Uterus (tissue), 3 donors: ENCODE measurements at regions not wholly inside any gene's neighbourhood (a gene's known extent, or its start where the extent isn't known, plus 50 kb on each side); places are given as distances from the start of the nearest gene placed in this dataset.

Experiments used
- DNase-seq, 2 donors: peaks; one replicate each; pipeline ENCODE4 v3.0.0-alpha.2; 2019 to 2020
- H3K27ac ChIP-seq, 2 donors: fragments of 200-600 bp; sonication (generic); 1 replicate in 1 of 2; 2 replicates in 1 of 2; pipeline ENCODE4 v1.5.1; 2016 to 2018
- H3K27me3 ChIP-seq, 2 donors: fragments of 200-600 bp; sonication (generic); one replicate each; pipeline ENCODE4 v1.5.1; 2018 to 2019; ENCODE audit warnings: control low read depth in 1 of 2
- H3K36me3 ChIP-seq, 2 donors: fragments of 200-600 bp; sonication (generic); one replicate each; pipeline ENCODE4 v1.5.1; 2019; ENCODE audit warnings: control low read depth in 1 of 2
- H3K4me1 ChIP-seq, 2 donors: fragments of 200-600 bp; sonication (generic); one replicate each; pipeline ENCODE4 v1.5.1; 2018 to 2019; ENCODE audit warnings: control low read depth in 1 of 2
- H3K4me3 ChIP-seq, 2 donors: fragments of 200-600 bp; sonication (generic); 1 replicate in 1 of 2; 2 replicates in 1 of 2; pipeline ENCODE4 v1.5.1; 2018 to 2019; ENCODE audit warnings: mild to moderate bottlenecking in 1 of 2
- H3K9me3 ChIP-seq, 2 donors: fragments of 200-600 bp; sonication (generic); one replicate each; pipeline ENCODE4 v1.5.1; 2019; ENCODE audit warnings: control low read depth in 1 of 2
- POLR2A ChIP-seq, 2 donors: fragments of 450-650 bp; IDR thresholded peaks; one replicate each; pipeline ENCODE4 v1.6.1; 2016; ENCODE audit warnings: antibody characterized with exemption in 2 of 2, mild to moderate bottlenecking in 1 of 2, moderate library complexity in 1 of 2
- intact Hi-C: fragments of 100-400 bp; cut with DNase I; formaldehyde crosslinking; loops from one replicate; pipeline ENCODE4 v1.15.1; 2023; ENCODE audit warnings: low total_unique reads
- TF ChIP-seq, protein P1 (sequence below), 4 experiments: fragments of 200-600 bp in 2 of 4; fragments of 450-650 bp in 2 of 4; sonication (generic) in 2 of 4; IDR thresholded peaks; one replicate each; pipeline ENCODE4 v1.5.1; 2016 to 2019; ENCODE audit warnings: antibody characterized with exemption in 4 of 4, mild to moderate bottlenecking in 2 of 4, moderate library complexity in 1 of 4
- donor health status: DM: yes; HTN: yes; CAD: no.

DNA sequence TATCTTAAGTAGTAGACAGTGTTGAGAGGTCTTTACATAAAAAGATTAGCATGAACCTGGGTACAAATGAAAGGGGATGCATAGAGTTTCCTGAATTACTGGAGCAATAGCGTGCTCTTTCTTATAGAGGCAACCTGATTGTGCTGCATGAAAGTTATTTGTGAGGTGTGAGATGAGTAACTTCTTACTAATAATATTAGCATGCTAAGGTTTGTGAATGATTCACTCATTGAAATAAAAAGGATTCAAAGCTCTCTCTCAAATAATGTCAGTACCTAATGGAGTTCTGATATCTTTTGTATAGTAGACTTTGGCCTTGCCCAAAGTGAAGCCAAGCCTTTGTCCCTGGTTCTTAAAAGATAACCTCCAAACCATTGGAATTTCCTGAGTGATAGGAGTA lies 131.0 kb upstream of the CXXC4 start:
- intact Hi-C loops: no loop called here
- DNase-seq: no peak
- Histone ChIP-seq H3K27me3 (no peaks in the 10 kb centered on the region), H3K9me3 (no peaks in the 10 kb centered on the region), H3K4me1 (no peaks in the 10 kb centered on the region), H3K36me3 (no peaks in the 10 kb centered on the region), H3K4me3 (no peak overlapping the region), H3K27ac (no peak overlapping the region)
- TF ChIP-seq POLR2A (IDR thresholded peaks at IDR 0.05): no peak
- TF ChIP-seq, protein P1, sequence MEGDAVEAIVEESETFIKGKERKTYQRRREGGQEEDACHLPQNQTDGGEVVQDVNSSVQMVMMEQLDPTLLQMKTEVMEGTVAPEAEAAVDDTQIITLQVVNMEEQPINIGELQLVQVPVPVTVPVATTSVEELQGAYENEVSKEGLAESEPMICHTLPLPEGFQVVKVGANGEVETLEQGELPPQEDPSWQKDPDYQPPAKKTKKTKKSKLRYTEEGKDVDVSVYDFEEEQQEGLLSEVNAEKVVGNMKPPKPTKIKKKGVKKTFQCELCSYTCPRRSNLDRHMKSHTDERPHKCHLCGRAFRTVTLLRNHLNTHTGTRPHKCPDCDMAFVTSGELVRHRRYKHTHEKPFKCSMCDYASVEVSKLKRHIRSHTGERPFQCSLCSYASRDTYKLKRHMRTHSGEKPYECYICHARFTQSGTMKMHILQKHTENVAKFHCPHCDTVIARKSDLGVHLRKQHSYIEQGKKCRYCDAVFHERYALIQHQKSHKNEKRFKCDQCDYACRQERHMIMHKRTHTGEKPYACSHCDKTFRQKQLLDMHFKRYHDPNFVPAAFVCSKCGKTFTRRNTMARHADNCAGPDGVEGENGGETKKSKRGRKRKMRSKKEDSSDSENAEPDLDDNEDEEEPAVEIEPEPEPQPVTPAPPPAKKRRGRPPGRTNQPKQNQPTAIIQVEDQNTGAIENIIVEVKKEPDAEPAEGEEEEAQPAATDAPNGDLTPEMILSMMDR (IDR thresholded peaks at IDR 0.05): no peak

DNA sequence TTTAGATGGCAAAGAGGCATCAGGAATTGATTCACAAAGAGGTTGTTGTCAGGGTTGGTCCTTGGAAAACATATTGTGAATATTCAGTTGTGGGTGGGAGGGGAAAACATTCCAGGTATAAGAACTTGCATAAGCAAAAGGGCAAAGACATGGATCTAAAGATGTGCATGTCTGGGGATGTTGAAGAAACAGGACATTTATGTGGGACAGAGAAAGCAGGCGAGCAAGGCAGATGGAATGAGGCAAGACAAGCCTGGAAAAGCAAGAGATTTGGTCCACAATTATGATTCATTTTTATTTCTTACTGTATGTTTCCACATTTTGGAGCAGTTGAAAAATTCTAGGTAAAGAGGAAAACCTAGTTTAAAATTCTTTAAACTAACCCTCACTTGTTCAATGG lies 134.9 kb upstream of the CXXC4 start:
- Histone ChIP-seq H3K27me3 (no peaks in the 10 kb centered on the region), H3K9me3 (no peaks in the 10 kb centered on the region), H3K4me1 (no peaks in the 10 kb centered on the region), H3K36me3 (no peaks in the 10 kb centered on the region), H3K27ac (no peak overlapping the region), H3K4me3 (no peak overlapping the region)
- TF ChIP-seq, protein P1 (IDR thresholded peaks at IDR 0.05): no peak
- no peak for TF ChIP-seq POLR2A (IDR thresholded peaks at IDR 0.05)
- intact Hi-C loops: no loop called here
- no peak for DNase-seq

DNA sequence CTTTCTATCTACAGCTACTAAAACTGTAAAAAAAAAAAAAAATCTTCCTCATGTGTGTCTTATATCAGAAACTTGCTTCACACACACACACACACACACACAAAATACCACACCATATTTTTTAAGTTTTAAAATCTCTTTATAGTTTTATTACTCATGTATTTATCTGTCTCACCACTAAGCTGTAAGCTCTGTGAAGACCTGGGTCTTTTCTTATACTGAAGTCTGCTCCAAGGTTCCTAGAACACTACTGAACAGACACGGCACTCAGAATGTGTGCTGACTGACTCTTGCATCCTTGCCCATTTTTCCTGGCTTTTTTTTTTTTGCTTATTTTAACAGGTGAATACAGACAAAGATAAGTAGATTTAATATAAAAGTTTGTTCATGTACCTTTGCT lies 135.6 kb upstream of the CXXC4 start:
- Histone ChIP-seq H3K36me3 (no peaks in the 10 kb centered on the region), H3K27me3 (no peaks in the 10 kb centered on the region), H3K27ac (no peak overlapping the region), H3K4me3 (no peak overlapping the region), H3K4me1 (no peaks in the 10 kb centered on the region), H3K9me3 (no peaks in the 10 kb centered on the region)
- intact Hi-C loops: no loop called here
- no peak for TF ChIP-seq POLR2A (IDR thresholded peaks at IDR 0.05)
- DNase-seq: no peak

DNA sequence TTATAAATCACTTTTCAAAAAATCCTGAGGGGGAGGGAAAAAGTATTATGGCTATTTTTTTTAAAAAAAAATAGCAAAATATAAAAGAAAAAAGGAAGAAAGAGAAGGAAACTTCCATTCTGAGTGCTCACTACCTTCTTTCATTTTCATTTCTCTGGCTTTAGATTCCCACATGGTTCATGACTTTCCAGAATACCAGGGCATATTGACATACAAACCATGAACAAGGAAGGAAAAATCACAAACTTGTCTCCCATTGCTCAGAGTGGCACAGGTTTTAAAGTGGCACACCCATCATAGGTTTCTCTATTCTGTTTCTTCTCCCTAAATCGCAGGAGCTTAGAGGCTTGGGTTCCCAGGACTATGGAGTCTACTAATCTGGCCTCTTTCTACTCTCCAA lies 136.3 kb upstream of the CXXC4 start:
- Histone ChIP-seq H3K4me3 (no peak overlapping the region), H3K4me1 (no peaks in the 10 kb centered on the region), H3K27me3 (no peaks in the 10 kb centered on the region), H3K36me3 (no peaks in the 10 kb centered on the region), H3K9me3 (no peaks in the 10 kb centered on the region), H3K27ac (no peak overlapping the region)
- no peak for TF ChIP-seq POLR2A (IDR thresholded peaks at IDR 0.05)
- TF ChIP-seq, protein P1 (IDR thresholded peaks at IDR 0.05): no peak
- no peak for DNase-seq
- intact Hi-C loops: no loop called here

DNA sequence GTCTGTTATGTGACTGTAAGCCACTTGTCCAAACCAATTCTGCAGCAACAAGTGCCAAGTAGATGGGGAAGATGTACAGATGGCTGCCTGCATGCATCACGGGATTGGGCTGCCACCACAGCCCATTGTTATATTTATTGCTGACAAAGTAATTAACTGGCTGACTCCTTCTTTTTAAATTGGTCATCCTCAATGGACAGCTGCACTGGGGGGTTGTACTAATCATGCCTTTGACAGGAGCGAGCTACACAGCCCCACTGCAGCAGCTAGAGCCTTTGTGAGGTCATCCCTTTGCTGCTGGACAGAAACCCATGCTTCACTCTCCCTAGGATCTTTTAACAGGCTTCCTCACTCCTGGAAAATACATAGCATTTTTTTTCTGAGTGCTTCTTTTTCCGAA lies 146.7 kb upstream of the CXXC4 start:
- no peaks in the 10 kb centered on the region for H3K9me3 ChIP-seq
- intact Hi-C loops: no loop called here
- H3K27ac ChIP-seq: no peak overlapping the region
- H3K36me3 ChIP-seq: no peaks in the 10 kb centered on the region
- no peaks in the 10 kb centered on the region for H3K4me1 ChIP-seq
- no peak for TF ChIP-seq POLR2A (IDR thresholded peaks at IDR 0.05)
- TF ChIP-seq, protein P1 (IDR thresholded peaks at IDR 0.05): no peak
- no peaks in the 10 kb centered on the region for H3K27me3 ChIP-seq
- no peak overlapping the region for H3K4me3 ChIP-seq
- no peak for DNase-seq

DNA sequence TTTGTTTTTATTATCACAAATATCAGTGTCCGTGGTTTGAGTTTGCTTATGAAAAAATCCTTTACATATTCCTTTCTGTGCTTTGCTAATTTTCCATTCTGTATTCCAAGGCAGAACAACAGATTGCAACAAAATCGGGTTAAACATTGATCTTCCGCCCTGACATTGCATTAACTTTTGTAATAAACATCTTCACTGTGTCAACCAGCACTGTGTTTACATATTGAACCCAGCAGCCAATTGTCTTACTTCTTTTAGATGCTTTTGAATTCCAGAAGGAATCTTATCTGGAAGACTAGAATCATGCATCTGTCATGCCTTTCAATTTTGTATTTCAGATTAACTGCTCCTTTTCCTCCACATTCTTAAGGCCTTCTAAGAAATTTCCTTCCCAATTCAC lies 147.8 kb upstream of the CXXC4 start:
- TF ChIP-seq, protein P1 (IDR thresholded peaks at IDR 0.05): no peak
- no peak for TF ChIP-seq POLR2A (IDR thresholded peaks at IDR 0.05)
- Histone ChIP-seq H3K36me3 (no peaks in the 10 kb centered on the region), H3K27me3 (no peaks in the 10 kb centered on the region), H3K9me3 (no peaks in the 10 kb centered on the region), H3K4me3 (no peak overlapping the region), H3K4me1 (no peaks in the 10 kb centered on the region), H3K27ac (no peak overlapping the region)
- no peak for DNase-seq
- intact Hi-C loops: no loop called here
